ENCODE measurements at regions not wholly inside any gene's neighbourhood (a gene's known extent, or its start where the extent isn't known, plus 50 kb on each side); places are given as distances from the start of the nearest gene placed in this dataset.

DNA sequence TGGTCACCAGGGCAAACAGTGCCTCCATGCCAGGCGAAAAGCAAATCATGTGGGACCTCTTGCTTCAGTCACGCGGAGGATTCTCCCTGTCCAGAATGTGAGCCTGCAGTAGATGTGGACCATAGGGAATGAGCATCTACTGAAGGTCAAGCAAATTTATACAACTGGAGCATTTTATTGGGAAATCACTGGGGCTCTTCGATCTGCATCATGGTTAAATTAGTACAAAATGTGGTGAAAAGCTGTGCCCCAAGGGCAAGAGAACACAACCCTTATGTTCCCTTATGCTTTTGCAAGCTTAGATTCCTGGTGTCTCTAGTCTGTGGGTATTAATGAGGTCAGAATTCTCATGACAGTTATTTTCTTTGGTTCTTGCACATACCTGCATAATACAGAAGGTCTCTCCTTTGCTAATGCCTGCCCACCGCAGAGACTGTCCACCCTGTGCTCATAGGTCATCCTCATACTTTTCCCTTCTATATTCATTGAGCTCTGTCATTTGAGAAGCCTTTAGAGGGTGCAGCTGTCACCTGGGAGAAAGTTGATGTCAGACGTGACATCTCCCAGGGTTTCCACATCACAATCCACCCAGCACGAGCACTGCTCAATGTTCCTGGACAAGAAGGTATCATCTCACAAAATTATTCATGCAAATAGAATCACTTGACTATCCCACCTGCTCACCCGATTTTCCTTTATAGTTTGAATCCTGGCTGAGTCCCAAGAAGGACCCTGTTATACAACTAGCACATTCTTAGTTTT, 111.7 kb downstream of the NXNL2 start (continued):
- no peak for TF ChIP-seq SMC3 (IDR thresholded peaks at IDR 0.05; ENCODE audit: low read depth, low read length)

DNA sequence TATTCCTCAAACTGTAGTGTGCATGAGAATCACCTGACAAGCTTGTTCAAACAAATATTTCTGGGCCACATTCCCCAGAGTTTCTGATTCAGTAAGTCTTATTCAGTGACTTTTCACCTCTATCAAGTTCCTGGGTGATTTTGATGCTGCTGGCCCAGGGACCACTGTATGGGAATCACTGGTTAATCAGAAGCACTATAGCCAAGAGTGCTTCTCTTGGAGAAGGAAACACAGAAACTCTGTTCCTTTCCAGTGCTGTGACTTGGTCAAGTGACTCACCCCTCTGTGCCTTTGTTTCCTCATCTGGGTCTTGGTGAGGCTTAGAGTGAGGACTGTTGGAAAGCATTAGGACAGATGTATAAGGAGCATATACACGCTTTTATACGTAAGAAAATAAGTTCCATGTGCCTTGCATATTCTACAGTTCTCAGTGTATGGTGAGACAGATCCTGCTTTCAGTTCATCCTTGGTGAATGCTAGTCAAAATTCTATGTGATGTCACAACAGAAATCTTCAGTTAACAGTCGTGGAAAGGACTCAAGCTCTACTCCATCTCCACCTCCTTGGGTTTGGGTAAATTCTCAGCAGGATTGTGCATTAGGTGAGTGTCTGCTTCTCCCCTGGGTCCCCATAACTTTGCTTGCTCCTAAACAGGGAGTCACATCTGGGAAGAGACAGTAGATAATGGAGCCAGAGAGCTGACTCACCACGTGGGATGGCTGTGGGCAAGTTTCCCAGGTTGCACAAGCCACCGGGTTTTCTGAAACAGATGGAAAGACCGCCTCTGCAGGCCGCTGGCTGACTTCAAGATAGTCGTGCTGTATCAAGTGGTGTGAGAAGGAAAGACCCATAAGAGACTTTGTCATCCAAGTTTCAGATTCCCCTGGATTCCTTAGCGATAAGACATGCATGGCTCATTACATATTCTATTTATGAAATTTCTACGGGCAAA, 117.0 kb downstream of the NXNL2 start:
- peaks cover 17% of the 10 kb centered on the region for H3K4me1 ChIP-seq (ENCODE audit: control insufficient read depth, insufficient read depth, low read length)
- peak; percentile 89 for ATAC-seq (ENCODE audit: low read depth)
- no peaks in the 10 kb centered on the region for H4K20me1 ChIP-seq (ENCODE audit: insufficient read depth, low read length)
- peak overlapping the region; percentile 88 for H3K4ac ChIP-seq (ENCODE audit: low read depth, low read length)
- H3K9me1 ChIP-seq (ENCODE audit: insufficient read depth, low read length): peaks cover 7% of the 10 kb centered on the region
- WGBS, 2 experiments (ENCODE audit: extremely low coverage in 2 of 2, insufficient read length in 1 of 2): 0% methylated on average over 3 of the region's 10 CpGs; no CpG with 5 or more reads in 1 of the 2 experiments
- peak overlapping the region; percentile 74 for H3K4me2 ChIP-seq (ENCODE audit: low read depth, low read length)
- H2BK5ac ChIP-seq (ENCODE audit: low read depth, low read length, poor library complexity, severe bottlenecking): peak overlapping the region; percentile 95
- peak overlapping the region; percentile 96 for H2BK20ac ChIP-seq (ENCODE audit: low read depth, low read length)
- peak overlapping the region; percentile 89 for H3K23ac ChIP-seq (ENCODE audit: low read depth, low read length)
- peak overlapping the region; percentile 79 for H2AFZ ChIP-seq (replicated peaks; ENCODE audit: low read length, poor library complexity)
- H2BK15ac ChIP-seq (ENCODE audit: low read depth, low read length): peak overlapping the region; percentile 62; the same call in 2 of the 3 replicates
- H3K36me3 ChIP-seq (ENCODE audit: control insufficient read depth, insufficient read depth, low read length): no peaks in the 10 kb centered on the region
- intact Hi-C loops (cut with micrococcal nuclease): loop anchor here (2.0 to 10.0 kb wide), 5 partner anchors 57 to 663 kb away; partner anchors contain the start of genes CKS2, S1PR3 and SECISBP2
- peak overlapping the region; percentile 97 for H2BK120ac ChIP-seq (ENCODE audit: low read depth, low read length)
- in situ Hi-C loops (cut with MboI; ENCODE audit: low sequenced_read_pairs): no loop called here
- no TSS peak for BruUV-seq (replicated peaks)
- peak overlapping the region; percentile 63 for H4K5ac ChIP-seq (ENCODE audit: low read depth, low read length)
- DNase-seq: peak; percentile 99
- ChIA-PET POLR2A (ENCODE audit: unreplicated experiment) (interaction anchor here (0.6 kb wide), 1 partner anchor 104 kb away, joined by 10 read pairs; no protein-coding TSS in a partner anchor), CTCF (interaction anchor here (0.8 kb wide), 1 partner anchor 9 kb away, joined by 4 read pairs; no protein-coding TSS in a partner anchor)
- no peak overlapping the region; the same call in 1 of the 2 replicates for H3K4me3 ChIP-seq (ENCODE audit: insufficient read depth, low read depth, low read length)
- H3K56ac ChIP-seq (ENCODE audit: extremely low read depth, insufficient read depth, low read length): peak overlapping the region; percentile 65
- dilution Hi-C loops (cut with HindIII; ENCODE audit: low sequenced_read_pairs, unreplicated experiment): no loop called here
- H3K27ac ChIP-seq (ENCODE audit: insufficient read depth, low read length): peak overlapping the region; percentile 89
- peak overlapping the region; percentile 54 to 96 for H4K8ac ChIP-seq (ENCODE audit: low read depth in 2 of 2, low read length in 2 of 2)
- no peaks in the 10 kb centered on the region for H3K27me3 ChIP-seq (ENCODE audit: control insufficient read depth, insufficient read depth, low read length)
- peak overlapping the region; percentile 72 for H2AK5ac ChIP-seq (ENCODE audit: low read depth, low read length)
- no peak overlapping the region; the same call in 1 of the 2 replicates for H3K9ac ChIP-seq (ENCODE audit: low read depth, low read length)
- peak overlapping the region; percentile 93 for H4K91ac ChIP-seq (ENCODE audit: insufficient read depth, low read depth, low read length)
- peak overlapping the region; percentile 92 for H3K14ac ChIP-seq (replicated peaks; ENCODE audit: low read depth, low read length)
- H3K9me3 ChIP-seq (ENCODE audit: control insufficient read depth, insufficient read depth, low read length): no peaks in the 10 kb centered on the region
- H3K18ac ChIP-seq (ENCODE audit: low read depth, low read length): peak overlapping the region; percentile 82
- H2AK9ac ChIP-seq (replicated peaks; ENCODE audit: low read depth, low read length, poor library complexity): peak overlapping the region; percentile 96
- no peaks in the 10 kb centered on the region for H3K79me1 ChIP-seq (ENCODE audit: low read depth in 1 of 2, low read length in 2 of 2)
- TF ChIP-seq MAZ (IDR thresholded peaks at IDR 0.05; ENCODE audit: borderline replicate concordance, low read depth, low read length) (no peak), MXI1 (IDR thresholded peaks at IDR 0.05; ENCODE audit: borderline replicate concordance, low read depth, low read length) (no peak), FOS (IDR thresholded peaks at IDR 0.05; ENCODE audit: low read depth, low read length) (peak; percentile 84), NFE2L2 (IDR thresholded peaks at IDR 0.05; ENCODE audit: low read depth, low read length) (peak; percentile 43; the same call in 1 of the 2 replicates), CEBPB (IDR thresholded peaks at IDR 0.05; ENCODE audit: low read depth, low read length) (peak; percentile 99), BHLHE40 (IDR thresholded peaks at IDR 0.05; ENCODE audit: low read depth, low read length) (peak; percentile 68), CHD1 (IDR thresholded peaks at IDR 0.05; ENCODE audit: low read depth, low read length) (no peak), RFX5 (IDR thresholded peaks at IDR 0.05; ENCODE audit: low read depth, low read length) (no peak), MAFK (IDR thresholded peaks at IDR 0.05; ENCODE audit: low read depth, low read length) (no peak), POLR2A (IDR thresholded peaks at IDR 0.05; ENCODE audit: low read depth, low read length) (peak; percentile 51), SMC3 (IDR thresholded peaks at IDR 0.05; ENCODE audit: low read depth, low read length) (peak; percentile 17; the same call in 1 of the 2 replicates)
- TF ChIP-seq, protein P1, sequence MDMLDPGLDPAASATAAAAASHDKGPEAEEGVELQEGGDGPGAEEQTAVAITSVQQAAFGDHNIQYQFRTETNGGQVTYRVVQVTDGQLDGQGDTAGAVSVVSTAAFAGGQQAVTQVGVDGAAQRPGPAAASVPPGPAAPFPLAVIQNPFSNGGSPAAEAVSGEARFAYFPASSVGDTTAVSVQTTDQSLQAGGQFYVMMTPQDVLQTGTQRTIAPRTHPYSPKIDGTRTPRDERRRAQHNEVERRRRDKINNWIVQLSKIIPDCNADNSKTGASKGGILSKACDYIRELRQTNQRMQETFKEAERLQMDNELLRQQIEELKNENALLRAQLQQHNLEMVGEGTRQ (IDR thresholded peaks at IDR 0.05; ENCODE audit: low read depth, low read length): peak; percentile 74

Data from IMR-90 (cell line).